GM13976 (cell line): ENCODE measurements at regions not wholly inside any gene's neighbourhood (a gene's known extent, or its start where the extent isn't known, plus 50 kb on each side); places are given as distances from the start of the nearest gene placed in this dataset.

Source experiments
- DNase-seq: peaks from one replicate; pipeline ENCODE4 v3.0.0; 2012; ENCODE audit warnings: low spot score
- in situ Hi-C: fragments of 300-500 bp; cut with MboI; formaldehyde crosslinking; loops from one replicate; pipeline ENCODE4 v1.12.0; 2022; ENCODE audit warnings: low sequenced_read_pairs, mixed read lengths, inconsistent platforms; ENCODE audit not compliant: unreplicated experiment
- TF ChIP-seq, protein P1 (sequence below): IDR thresholded peaks from 2 replicates; pipeline ENCODE4 v1.5.1; 2012; ENCODE audit warnings: borderline replicate concordance, mild to moderate bottlenecking; ENCODE audit not compliant: insufficient read depth; ENCODE audit errors: extremely low read depth, missing control alignments, control extremely low read depth

DNA sequence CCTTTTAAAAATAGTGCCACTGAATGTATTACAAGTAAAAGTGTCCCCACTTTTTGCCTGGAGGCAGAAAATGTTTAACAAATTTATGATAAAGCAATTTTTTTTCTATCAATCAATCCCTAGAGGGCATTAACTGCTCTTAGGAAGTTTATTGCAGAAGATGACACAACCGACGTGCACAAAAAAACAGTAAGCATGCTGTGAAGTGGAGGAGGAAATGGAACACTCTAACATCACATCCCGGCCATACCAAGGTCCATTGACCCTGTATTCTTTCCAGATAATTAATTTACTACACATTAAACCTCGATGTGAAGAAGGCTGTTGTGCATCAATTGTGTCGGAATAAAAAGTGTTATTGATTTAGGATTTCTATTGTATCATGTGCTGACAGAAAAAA lies 264.9 kb upstream of the NR5A2 start:
- no peak for DNase-seq
- TF ChIP-seq, protein P1, sequence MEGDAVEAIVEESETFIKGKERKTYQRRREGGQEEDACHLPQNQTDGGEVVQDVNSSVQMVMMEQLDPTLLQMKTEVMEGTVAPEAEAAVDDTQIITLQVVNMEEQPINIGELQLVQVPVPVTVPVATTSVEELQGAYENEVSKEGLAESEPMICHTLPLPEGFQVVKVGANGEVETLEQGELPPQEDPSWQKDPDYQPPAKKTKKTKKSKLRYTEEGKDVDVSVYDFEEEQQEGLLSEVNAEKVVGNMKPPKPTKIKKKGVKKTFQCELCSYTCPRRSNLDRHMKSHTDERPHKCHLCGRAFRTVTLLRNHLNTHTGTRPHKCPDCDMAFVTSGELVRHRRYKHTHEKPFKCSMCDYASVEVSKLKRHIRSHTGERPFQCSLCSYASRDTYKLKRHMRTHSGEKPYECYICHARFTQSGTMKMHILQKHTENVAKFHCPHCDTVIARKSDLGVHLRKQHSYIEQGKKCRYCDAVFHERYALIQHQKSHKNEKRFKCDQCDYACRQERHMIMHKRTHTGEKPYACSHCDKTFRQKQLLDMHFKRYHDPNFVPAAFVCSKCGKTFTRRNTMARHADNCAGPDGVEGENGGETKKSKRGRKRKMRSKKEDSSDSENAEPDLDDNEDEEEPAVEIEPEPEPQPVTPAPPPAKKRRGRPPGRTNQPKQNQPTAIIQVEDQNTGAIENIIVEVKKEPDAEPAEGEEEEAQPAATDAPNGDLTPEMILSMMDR, result no peak
- in situ Hi-C loops, result no loop called here

DNA sequence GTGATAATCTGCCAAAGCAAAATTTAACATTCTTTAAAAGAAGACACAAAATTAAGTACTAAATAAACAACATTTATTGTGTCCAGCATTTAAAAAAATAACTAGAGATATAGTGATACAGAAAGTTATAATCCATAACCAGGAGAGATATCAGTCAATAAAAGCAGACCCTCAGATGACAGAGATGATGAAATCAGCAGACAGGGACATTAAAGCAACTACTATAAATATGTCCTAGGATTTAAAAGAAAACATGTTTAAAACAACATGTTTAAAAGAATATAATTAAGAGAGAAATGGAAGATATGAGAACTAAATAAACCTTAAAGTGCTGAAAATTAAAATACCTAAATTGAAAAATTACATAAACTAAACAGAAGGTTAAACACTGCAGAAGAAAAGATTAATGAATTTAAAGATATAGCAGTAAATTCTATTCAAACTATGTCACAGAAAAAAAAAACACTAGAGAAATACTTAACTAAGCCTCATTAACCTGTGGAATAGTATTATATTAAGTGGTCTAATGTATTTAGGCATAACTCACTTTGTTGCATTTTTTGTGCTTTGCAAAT lies 261.2 kb upstream of the NR5A2 start:
- no peak for DNase-seq
- in situ Hi-C loops, result no loop called here
- TF ChIP-seq, protein P1, result no peak

DNA sequence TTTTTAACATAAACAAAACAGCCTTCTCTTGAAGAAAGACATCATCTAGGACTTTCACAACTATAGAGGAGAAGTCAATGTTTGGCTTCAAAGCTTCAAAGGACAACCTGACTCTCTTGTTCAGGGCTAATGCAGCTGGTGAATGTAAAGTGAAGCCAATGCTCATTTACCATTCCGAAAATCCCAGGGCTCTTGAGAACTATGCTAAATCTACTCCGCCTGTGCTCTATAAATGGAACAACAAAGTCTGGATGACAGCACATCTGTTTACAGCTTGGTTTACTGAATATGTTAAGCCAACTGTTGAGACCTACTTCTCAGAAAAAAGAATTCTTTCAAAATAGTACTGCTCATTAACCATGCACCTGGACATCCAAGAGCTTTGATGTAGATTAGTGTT lies 259.8 kb upstream of the NR5A2 start:
- in situ Hi-C loops, result no loop called here
- TF ChIP-seq, protein P1, result no peak
- no peak for DNase-seq

DNA sequence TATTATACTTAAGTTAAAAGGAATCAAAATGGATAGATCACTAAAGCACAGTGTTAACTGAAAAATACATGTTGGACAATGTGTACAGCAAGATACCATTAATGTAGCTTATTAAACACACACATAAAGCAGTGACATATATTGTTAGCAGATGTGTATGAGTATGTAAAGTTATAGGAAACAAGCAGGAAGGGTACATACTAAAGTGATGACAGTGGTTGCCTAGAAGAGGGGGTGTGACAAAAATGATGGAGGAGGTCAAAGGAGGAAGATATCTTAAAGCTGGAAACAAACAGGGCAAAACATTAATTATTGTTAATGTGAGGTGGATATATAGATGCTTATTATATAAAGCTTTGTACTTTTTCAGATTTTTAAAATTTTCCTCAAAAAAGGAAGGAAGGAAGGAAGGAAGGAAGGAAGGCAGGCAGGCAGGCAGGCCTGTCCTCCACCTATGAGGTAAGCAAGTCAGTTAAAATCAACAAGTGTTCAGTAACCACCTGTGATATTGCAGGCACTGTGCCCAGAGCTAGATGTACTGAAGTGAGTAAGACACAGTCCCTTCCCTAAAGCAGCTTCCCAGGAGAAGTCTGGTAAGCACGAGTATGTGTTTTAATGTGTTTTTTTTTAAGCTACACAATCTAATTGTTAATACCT lies 252.9 kb upstream of the NR5A2 start:
- in situ Hi-C loops, result no loop called here
- no peak for DNase-seq
- TF ChIP-seq, protein P1, result no peak

DNA sequence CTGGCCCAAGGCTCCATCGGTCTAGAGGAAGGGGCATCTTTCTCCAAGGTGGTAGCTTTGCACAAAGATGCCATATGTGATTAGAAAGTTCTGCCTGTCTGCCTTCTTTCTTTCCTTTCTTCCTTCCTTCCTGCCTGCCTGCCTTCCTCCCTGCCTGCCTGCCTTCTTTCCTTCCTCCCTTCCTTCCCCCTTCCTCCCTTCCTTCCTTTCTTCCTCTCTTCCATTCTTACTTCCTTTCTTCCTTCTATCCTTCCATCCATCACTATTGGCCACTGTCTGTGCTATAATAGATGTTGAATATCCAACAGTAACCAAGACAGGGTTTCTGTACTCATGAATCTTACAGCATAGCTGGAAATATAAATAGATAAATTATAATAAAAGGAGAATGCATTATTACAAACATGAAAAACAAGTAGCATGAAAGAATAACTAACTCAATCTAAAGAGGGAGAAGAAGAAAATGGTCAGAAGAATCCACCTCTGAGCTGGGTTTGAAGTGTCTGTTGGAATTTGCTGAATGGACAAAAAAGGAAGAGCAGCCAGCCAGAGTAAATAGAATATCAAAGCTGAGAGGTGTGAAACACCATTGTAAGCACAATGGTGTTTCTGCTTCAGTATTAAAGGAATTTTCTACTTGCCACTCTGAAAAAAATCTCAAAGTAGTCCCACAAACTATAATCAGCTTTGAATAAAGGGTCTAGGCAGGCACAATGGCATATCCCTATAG lies 250.6 kb upstream of the NR5A2 start:
- in situ Hi-C loops, result no loop called here
- TF ChIP-seq, protein P1, result no peak
- no peak for DNase-seq

DNA sequence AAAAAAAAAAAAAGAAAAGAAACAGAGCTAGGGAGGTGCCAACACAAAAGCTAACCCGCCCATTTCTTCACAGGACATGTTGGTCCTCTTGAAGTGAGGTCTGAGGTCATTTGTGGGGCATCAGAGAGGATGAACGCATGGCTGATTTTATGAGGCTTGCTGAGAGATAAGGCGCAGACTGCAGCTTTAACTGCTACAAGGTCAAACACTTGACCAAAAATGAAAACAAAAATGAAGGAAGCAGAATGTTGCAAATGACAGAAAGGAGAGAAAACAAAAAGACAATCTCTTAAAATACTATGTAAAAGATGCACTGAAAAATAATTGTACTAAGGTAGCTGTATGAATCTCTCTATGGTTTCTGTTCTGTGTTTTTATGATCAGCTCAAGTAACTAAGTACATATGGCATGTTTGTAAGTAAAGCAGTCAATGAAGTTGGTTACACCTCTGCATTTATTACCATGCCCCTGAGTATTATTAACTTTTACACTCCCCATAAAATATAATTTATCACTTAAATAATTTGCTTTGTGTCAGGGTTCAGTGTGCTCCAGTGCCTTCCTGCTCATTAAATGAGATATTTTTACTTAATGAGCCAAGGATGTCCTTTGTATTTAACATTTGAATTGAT lies 249.1 kb upstream of the NR5A2 start:
- in situ Hi-C loops, result no loop called here
- no peak for DNase-seq
- TF ChIP-seq, protein P1, result no peak
